Prostate gland (tissue), 2 donors: ENCODE measurements at regions not wholly inside any gene's neighbourhood (a gene's known extent, or its start where the extent isn't known, plus 50 kb on each side); places are given as distances from the start of the nearest gene placed in this dataset.

Experiments used
- CTCF ChIP-seq, 4 experiments: fragments of 200-600 bp in 2 of 4; fragments of 450-650 bp in 2 of 4; sonication (generic) in 2 of 4; IDR thresholded peaks; 1 replicate in 3 of 4; 2 replicates in 1 of 4; pipeline ENCODE4 v1.5.1; 2016 to 2019; ENCODE audit warnings: antibody characterized with exemption in 4 of 4, mild to moderate bottlenecking in 2 of 4, moderate library complexity in 2 of 4
- POLR2A ChIP-seq: fragments of 450-650 bp; IDR thresholded peaks from one replicate; pipeline ENCODE4 v1.6.1; 2016; ENCODE audit warnings: antibody characterized with exemption, mild to moderate bottlenecking
- POLR2AphosphoS5 ChIP-seq: sonication (generic); formaldehyde crosslinking; IDR thresholded peaks from one replicate; pipeline ENCODE4 v1.6.1; 2017; ENCODE audit warnings: antibody characterized with exemption

- TF ChIP-seq POLR2A, result no peak
- no peak for TF ChIP-seq CTCF (IDR thresholded peaks at IDR 0.05)
- no peak for TF ChIP-seq POLR2AphosphoS5
These were observed 140.4 kb upstream of the WWC1 start for GRCh38 chr5:168151041-168151440.
